Stromal cell of bone marrow (primary cell): ENCODE measurements at regions not wholly inside any gene's neighbourhood (a gene's known extent, or its start where the extent isn't known, plus 50 kb on each side); places are given as distances from the start of the nearest gene placed in this dataset.

Source experiments
- DNase-seq: peaks from one replicate; pipeline ENCODE4 v3.0.0-alpha.2; 2012; ENCODE audit warnings: low read depth

- no peak for DNase-seq
These were observed 555.1 kb upstream of the FRG1 start for GRCh38 chr4:189385579-189385978.

DNA sequence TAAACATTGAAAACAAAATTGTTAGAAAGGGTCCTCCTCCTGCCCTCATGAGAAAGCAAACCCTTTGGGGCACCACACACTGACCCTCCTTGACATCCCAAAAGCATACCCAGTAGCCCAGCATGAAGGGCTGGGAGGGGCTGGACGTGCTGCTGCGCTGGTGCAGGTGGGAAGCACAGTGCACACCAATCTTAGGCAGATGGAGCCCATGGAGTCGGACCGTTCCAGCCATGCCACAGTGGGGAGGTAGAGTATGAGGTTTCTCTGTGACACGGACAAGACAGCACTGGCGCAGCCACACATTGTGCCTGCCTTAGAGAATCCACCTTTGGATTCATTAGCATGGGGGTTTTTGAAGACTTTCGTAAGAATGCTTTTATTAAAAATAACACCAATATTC lies 544.2 kb upstream of the FRG1 start:
- no peak for DNase-seq

GRCh38 chr4:189404271-189404670 lies 536.4 kb upstream of the FRG1 start:
- DNase-seq = no peak

- no peak for DNase-seq
These were observed 531.5 kb upstream of the FRG1 start for GRCh38 chr4:189409158-189409557.

DNA sequence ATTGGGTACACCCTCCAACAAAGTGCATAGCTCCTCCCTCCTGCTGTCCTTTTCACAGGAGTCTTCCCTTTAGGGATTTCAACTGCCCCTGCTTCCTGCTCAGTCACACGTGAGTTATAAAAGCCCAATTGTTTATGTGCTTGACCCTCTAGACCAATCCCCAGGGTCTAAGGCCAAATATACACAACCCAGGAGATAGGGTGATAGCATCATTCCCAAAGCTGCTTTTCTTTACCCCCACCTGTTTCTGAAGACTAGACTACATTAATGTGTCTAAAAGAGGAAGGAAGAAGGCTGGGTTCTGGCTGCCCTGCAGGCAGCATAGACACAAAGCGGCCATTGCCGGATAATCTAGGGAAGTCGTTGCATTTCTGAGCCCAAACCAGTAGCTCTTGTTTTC lies 526.7 kb upstream of the FRG1 start:
- DNase-seq = no peak

GRCh38 chr4:189420572-189420971 lies 520.1 kb upstream of the FRG1 start:
- no peak for DNase-seq

DNA sequence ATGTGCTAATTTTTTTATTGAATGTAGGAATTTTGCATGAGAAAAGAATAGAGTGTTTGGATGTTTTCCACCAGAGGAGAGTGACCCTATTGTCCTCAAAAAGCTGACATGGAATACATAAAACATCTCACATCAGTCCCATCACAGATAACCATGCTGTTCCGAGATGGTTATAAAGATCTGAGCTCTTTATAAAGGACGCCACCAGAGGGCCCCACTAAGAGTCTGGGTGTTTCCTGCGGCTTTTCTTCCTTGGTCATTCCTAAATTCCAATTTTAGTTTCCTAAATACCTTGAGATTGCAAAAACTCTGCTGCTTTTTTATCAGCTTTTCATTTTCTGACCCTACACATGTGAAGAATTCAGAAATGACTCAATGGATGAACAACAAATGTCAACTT lies 504.5 kb upstream of the FRG1 start:
- no peak for DNase-seq

DNA sequence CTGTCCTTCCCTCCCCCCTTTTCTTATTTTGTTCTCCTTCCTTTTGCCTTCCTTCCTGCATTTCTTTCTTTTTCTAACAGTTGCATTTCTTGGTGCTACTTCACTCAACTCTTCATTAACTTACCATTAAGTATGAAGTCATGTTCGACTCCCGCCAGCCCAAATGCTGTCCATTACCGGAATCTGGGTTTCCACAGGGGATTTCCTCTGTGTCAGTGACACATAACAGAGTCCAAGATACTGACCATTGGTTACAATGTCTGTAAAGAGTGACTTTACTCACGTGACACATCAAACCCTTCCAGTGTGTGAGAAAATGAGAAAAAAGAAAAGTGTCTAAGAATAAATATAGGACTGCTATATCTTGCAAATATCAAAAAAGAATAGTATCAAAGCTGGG lies 500.0 kb upstream of the FRG1 start:
- DNase-seq = no peak

DNA sequence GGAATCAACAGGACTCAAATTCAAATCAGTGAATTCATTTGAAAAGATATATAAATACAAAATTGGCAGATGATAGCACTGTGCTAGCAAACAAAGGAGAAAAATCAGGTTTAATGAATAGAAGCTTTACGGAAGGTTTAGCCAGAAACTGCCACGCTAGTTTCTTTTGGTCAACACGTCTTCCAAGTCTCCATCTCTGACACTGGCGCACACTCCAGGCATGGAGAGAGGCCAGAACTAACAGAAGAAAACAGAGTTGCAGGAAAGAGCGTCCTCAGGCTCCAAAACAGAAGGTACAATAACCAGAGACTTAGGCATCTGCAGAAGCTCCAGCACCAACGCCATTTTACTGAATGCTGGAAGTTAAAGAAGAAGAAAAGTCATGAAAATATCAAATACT lies 497.3 kb upstream of the FRG1 start:
- no peak for DNase-seq

DNA sequence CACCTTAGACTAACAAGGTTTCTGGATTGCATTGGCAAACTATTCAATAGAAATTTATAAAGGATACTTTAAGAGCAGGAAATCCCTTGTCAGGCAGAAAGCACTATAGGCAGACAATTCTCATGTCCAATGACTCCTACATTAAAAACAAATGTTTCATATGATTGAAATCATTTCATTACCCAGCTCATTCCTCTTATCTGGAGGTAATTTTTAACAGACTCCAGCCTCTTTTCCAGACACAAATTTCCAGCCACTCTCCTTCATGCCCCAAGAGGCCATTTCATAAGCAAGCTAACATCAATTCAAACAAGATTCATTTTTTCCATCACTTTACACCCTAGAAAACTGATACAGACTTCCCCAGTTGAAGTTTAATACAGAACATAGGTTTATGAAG lies 495.1 kb upstream of the FRG1 start:
- no peak for DNase-seq

GRCh38 chr4:189463734-189464133 lies 476.9 kb upstream of the FRG1 start:
- no peak for DNase-seq

DNA sequence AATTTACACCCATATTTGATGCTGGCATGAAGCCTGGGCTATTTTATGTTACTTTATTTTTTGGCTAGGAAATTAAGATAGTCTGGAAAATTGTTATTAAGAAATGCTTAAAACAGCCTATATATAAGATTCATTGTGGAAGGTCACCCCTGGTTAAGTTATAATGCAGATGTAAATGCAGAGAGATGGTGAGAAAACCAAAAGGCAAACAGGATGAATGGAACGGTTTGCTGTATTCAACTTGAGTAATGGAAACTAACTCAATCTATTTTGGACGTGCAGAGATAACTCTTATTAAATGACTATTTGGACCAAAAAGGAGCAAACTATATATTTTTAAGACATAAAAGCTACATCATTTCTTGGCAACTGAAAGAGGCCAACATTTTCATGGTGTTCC lies 446.3 kb upstream of the FRG1 start:
- DNase-seq = no peak

- no peak for DNase-seq
These were observed 443.2 kb upstream of the FRG1 start for GRCh38 chr4:189497516-189497915.

DNA sequence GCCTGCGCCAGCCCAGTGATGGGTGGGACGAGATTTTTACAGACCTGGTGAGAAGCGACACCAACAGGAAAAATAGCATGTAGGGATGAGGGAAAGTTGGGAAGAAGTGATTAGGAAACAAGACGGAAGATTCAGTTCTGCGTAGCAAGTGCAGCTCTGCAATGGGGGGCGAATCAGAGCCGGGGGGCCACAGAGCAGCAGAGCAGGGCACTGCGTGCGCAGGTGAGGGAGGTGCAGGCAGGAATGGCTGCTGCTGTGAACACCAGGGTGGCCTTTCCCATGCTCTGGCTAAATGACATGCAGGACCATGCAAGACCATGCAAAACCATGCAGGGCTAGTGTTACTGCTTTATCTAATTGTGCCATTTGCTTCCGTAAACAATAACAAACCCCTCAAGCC lies 442.7 kb upstream of the FRG1 start:
- DNase-seq = no peak

DNA sequence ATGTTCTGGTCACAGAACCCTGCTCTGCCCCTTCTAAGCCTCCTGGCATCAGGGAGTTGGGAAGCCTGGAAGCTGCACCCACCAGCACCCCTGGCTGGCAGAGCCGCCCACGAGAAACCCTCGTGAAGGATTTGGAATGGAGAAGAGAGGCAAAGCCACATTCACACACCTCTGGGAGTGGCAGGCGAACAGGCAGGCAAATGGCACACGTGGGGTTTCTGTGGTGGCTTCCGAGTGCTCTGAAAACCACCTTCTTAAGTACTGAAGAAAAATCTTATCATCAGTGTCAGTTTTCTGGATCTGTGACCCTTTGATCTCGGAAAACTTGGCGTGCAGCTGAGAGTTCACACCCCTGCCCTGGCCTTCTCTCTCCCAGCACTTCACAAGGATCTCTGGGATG lies 442.2 kb upstream of the FRG1 start:
- no peak for DNase-seq

- DNase-seq = no peak
These were observed 441.0 kb upstream of the FRG1 start for GRCh38 chr4:189499696-189500095.

DNA sequence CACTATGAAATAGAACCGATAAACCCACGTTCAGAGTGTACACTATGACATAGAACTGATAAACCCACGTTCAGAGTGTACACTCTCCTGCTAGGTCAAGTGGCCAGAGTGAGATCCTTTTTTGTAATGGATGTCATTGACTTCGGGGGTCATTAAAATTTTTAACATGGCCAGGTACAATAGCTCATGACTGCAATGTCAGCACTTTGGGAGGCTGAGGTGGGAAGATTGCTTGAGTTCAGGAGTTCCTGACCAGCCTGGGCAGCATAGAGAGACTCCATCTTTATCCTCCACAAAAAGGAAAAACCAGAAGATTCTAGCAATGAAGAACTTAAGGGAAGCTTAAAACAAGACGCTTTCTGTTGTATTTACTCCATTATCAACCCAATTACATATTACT lies 439.7 kb upstream of the FRG1 start:
- no peak for DNase-seq

GRCh38 chr4:189502841-189503435 lies 437.7 kb upstream of the FRG1 start:
- DNase-seq = no peak

- no peak for DNase-seq
These were observed 436.5 kb upstream of the FRG1 start for GRCh38 chr4:189504220-189504619.

GRCh38 chr4:189505380-189505779 lies 435.3 kb upstream of the FRG1 start:
- DNase-seq = no peak

GRCh38 chr4:189506080-189506479 lies 434.6 kb upstream of the FRG1 start:
- DNase-seq = no peak

DNA sequence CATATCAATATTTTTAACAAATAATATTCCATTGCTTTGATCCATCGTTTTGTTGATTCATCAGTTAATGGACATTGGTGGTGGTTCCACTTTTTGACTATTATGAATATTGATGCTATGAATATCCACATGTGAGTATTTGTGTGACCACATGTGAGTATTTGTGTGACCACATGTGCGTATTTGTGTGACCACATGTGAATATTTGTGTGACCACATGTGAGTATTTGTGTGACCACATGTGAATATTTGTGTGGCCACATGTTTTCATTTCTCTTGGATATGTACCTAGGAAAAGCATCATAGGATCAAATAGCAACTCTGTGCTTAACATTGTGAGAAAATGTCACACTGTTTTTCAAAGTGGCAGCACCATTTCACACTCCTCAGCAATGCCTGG lies 433.6 kb upstream of the FRG1 start:
- DNase-seq = no peak

DNA sequence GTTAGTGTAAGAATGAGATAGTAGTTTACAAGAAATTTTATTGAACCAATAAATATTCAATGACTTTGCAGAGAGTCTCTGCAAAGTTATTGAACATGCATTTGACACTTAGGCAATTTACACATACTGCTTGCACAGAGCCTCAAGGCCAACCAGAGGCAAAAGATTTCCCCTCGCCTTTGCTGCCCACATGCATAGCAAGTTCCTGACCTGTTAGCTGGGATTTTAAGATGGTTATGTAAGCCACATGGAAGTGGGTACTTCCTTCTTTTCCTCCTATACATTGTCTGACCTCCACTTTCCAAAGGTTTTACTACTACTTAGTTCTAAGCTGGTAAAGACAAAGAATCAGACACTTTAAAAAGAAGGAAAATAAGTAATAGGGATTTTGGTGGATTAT lies 430.1 kb upstream of the FRG1 start:
- DNase-seq = no peak

DNA sequence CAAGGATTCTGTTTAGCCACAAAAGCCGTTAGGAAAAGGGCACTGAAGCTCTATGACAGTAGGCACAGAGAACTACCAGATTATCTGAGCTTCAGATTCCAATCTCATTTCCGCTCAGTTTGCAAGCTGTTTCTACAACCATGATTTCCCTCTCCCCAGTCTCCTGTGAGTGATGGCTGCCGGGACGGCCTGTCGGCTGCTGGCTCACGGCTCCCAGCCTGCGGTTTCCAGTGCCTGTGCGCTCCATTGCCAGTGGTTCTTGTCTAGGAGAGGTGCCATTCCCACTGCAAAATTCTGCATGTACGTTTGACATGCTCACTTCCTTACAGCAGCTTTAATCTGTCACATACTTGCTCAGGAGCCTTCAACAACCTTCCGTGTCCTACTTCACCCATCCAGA lies 429.1 kb upstream of the FRG1 start:
- no peak for DNase-seq

DNA sequence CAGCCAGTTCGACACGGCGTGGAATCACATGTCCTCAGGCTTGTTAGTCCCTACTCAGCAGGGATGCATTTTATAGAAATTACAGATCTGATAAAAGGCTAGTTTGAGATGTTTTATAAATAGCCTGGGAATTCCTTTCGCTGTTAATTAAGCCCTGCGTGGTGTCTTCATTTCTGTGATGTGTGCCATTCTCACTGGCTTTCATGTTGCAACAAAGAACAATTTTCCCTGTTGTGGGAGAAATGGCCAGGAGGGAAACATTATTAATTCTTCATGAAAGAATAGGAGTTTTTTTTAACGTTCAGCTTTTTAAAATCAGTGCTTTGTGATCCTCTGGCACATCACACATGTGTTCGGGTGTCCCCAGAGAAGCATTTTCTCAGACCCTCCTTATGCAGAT lies 427.3 kb upstream of the FRG1 start:
- DNase-seq = no peak
